ENCODE measurements at regions not wholly inside any gene's neighbourhood (a gene's known extent, or its start where the extent isn't known, plus 50 kb on each side); places are given as distances from the start of the nearest gene placed in this dataset.

GRCh38 chr3:81170298-81170697 is 591.1 kb downstream of the GBE1 start:
- Histone ChIP-seq H3K4me1 (ENCODE audit: control insufficient read depth, low read depth, low read length) (peaks cover 23% of the 10 kb centered on the region), H3K9ac (ENCODE audit: low read length) (no peak overlapping the region), H3K27ac (ENCODE audit: low read length) (no peak overlapping the region), H3K4me3 (ENCODE audit: low read length) (no peak overlapping the region), H3K27me3 (ENCODE audit: control insufficient read depth, insufficient read depth, low read length) (no peaks in the 10 kb centered on the region), H3K9me3 (ENCODE audit: control insufficient read depth, low read depth, low read length) (no peaks in the 10 kb centered on the region), H3K36me3 (ENCODE audit: control insufficient read depth, low read depth, low read length) (no peaks in the 10 kb centered on the region)

DNA sequence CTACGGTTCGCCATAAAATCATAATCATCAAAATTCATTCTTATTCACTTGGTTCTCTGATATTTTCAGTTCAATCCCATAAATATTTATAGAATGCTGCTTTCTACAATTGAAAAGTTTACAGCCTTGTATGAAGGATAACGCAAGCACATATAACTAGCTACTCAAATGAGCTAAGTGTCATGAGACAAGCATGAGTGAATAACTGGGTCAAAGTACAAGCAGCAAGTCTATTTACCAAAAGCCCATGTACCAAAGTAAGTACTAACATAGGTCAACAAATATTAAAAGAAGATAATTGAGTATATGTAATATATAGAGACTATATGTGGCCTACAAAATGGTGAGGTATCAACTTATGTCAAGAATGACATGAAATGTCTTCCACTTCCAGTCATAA is 596.6 kb downstream of the GBE1 start:
- H3K27me3 ChIP-seq (ENCODE audit: control insufficient read depth, insufficient read depth, low read length): no peaks in the 10 kb centered on the region
- peaks cover 11% of the 10 kb centered on the region for H3K4me1 ChIP-seq (ENCODE audit: control insufficient read depth, low read depth, low read length)
- H3K4me3 ChIP-seq (ENCODE audit: low read length): no peak overlapping the region
- H3K9me3 ChIP-seq (ENCODE audit: control insufficient read depth, low read depth, low read length): no peaks in the 10 kb centered on the region
- no peak overlapping the region for H3K9ac ChIP-seq (ENCODE audit: low read length)
- H3K36me3 ChIP-seq (ENCODE audit: control insufficient read depth, low read depth, low read length): no peaks in the 10 kb centered on the region
- H3K27ac ChIP-seq (ENCODE audit: low read length): no peak overlapping the region

DNA sequence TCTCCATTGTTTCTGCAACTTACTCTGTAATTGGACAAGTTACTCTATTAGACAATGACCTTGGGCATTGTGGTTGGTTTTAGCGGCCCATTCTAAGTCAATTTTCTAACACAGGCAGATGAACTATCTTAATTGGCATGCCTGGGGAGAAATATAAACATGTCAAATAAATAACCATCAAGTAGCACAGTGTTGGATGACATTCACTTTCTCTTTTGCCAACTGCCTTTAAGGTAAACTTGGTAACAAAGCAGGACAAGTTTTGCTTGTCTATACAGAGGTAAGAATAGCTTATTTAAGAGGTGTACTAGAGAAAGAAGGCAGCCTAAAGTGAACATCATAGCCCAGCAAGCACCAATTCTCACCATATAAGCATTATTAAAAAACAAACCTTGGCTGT is 599.6 kb downstream of the GBE1 start:
- Histone ChIP-seq H3K27ac (ENCODE audit: low read length) (no peak overlapping the region), H3K9me3 (ENCODE audit: control insufficient read depth, low read depth, low read length) (no peaks in the 10 kb centered on the region)

DNA sequence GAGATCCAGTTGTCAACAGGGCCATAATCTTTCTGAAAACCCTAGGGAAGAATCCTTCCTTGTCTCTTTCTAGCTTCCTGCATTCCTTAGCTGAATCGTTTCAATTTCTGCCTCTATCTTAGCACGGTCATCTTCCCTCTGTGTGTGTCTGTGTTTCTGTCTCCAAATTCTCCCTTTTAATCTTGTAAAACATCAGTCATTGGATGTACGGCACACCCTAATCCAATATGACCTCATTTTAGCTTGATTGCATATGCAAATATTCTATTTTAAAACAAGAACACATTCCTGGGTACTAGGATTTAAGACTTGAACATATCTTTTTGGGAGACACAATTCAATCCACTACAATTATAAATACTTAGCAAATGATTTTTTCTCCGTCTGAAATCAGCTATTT is 600.3 kb downstream of the GBE1 start:
- Histone ChIP-seq H3K9me3 (ENCODE audit: control insufficient read depth, low read depth, low read length) (no peaks in the 10 kb centered on the region), H3K9ac (ENCODE audit: low read length) (no peak overlapping the region), H3K4me1 (ENCODE audit: control insufficient read depth, low read depth, low read length) (no peaks in the 10 kb centered on the region), H3K27me3 (ENCODE audit: control insufficient read depth, insufficient read depth, low read length) (no peaks in the 10 kb centered on the region), H3K36me3 (ENCODE audit: control insufficient read depth, low read depth, low read length) (no peaks in the 10 kb centered on the region), H3K4me3 (ENCODE audit: low read length) (no peak overlapping the region), H3K27ac (ENCODE audit: low read length) (no peak overlapping the region)

More for the DNA sequence above, 599.6 kb downstream of the GBE1 start:
- H3K27me3 ChIP-seq (ENCODE audit: control insufficient read depth, insufficient read depth, low read length): no peaks in the 10 kb centered on the region
- no peaks in the 10 kb centered on the region for H3K36me3 ChIP-seq (ENCODE audit: control insufficient read depth, low read depth, low read length)
- H3K9ac ChIP-seq (ENCODE audit: low read length): no peak overlapping the region
- no peak overlapping the region for H3K4me3 ChIP-seq (ENCODE audit: low read length)
- H3K4me1 ChIP-seq (ENCODE audit: control insufficient read depth, low read depth, low read length): no peaks in the 10 kb centered on the region

GRCh38 chr3:81154611-81155143 is 606.8 kb downstream of the GBE1 start:
- Histone ChIP-seq H3K27ac (ENCODE audit: low read length) (no peak overlapping the region), H3K4me3 (ENCODE audit: low read length) (no peak overlapping the region), H3K9ac (ENCODE audit: low read length) (no peak overlapping the region), H3K36me3 (ENCODE audit: control insufficient read depth, low read depth, low read length) (no peaks in the 10 kb centered on the region), H3K27me3 (ENCODE audit: control insufficient read depth, insufficient read depth, low read length) (no peaks in the 10 kb centered on the region), H3K9me3 (ENCODE audit: control insufficient read depth, low read depth, low read length) (no peaks in the 10 kb centered on the region), H3K4me1 (ENCODE audit: control insufficient read depth, low read depth, low read length) (no peaks in the 10 kb centered on the region)

GRCh38 chr3:81152156-81152555 is 609.3 kb downstream of the GBE1 start:
- no peak overlapping the region for H3K27ac ChIP-seq (ENCODE audit: low read length)
- H3K4me1 ChIP-seq (ENCODE audit: control insufficient read depth, low read depth, low read length): no peaks in the 10 kb centered on the region
- H3K27me3 ChIP-seq (ENCODE audit: control insufficient read depth, insufficient read depth, low read length): no peaks in the 10 kb centered on the region
- no peaks in the 10 kb centered on the region for H3K36me3 ChIP-seq (ENCODE audit: control insufficient read depth, low read depth, low read length)
- H3K4me3 ChIP-seq (ENCODE audit: low read length): no peak overlapping the region
- no peaks in the 10 kb centered on the region for H3K9me3 ChIP-seq (ENCODE audit: control insufficient read depth, low read depth, low read length)
- H3K9ac ChIP-seq (ENCODE audit: low read length): no peak overlapping the region

- no peaks in the 10 kb centered on the region for H3K9me3 ChIP-seq (ENCODE audit: control insufficient read depth, low read depth, low read length)
- no peaks in the 10 kb centered on the region for H3K36me3 ChIP-seq (ENCODE audit: control insufficient read depth, low read depth, low read length)
- no peak overlapping the region for H3K4me3 ChIP-seq (ENCODE audit: low read length)
- H3K27me3 ChIP-seq (ENCODE audit: control insufficient read depth, insufficient read depth, low read length): no peaks in the 10 kb centered on the region
- H3K27ac ChIP-seq (ENCODE audit: low read length): no peak overlapping the region
- H3K4me1 ChIP-seq (ENCODE audit: control insufficient read depth, low read depth, low read length): no peaks in the 10 kb centered on the region
- no peak overlapping the region for H3K9ac ChIP-seq (ENCODE audit: low read length)
Measured at GRCh38 chr3:81132995-81133394, 628.5 kb downstream of the GBE1 start.

DNA sequence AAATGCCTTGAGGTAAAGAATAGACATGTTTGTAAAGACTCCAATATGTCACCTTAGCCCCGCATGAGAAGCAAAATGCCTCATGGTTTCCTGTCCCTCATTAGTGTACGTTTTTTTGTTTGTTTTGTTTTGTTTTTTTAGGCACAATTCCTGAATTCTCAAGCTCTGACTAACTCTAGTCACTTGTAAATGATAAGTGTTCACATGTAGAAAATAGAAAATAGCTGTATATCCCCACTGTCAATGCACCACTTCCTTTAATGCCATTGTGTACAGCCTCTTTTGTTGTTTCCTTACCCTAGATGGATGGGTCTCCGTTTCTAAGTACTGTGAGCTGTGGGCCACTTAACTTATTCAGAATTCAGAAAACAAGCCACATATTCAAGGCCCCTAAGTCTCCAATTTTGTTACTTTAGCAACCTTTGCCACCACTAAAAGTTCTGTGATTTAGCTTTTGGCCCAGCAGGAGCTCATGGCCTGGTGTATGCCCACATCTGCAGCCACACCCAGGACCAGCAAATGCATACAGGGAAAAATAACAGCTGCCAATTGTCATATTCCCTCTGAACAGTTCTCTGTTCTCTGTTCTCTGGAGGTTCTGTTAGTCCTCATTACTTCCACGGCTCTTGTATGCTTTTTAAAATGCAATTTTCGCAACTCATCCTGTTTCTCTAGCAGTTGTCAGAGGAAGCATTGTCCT is 655.5 kb downstream of the GBE1 start:
- no peak overlapping the region for H3K9ac ChIP-seq (ENCODE audit: low read length)
- no peaks in the 10 kb centered on the region for H3K4me1 ChIP-seq (ENCODE audit: control insufficient read depth, low read depth, low read length)
- no peak overlapping the region for H3K4me3 ChIP-seq (ENCODE audit: low read length)
- H3K27me3 ChIP-seq (ENCODE audit: control insufficient read depth, insufficient read depth, low read length): no peaks in the 10 kb centered on the region
- no peaks in the 10 kb centered on the region for H3K36me3 ChIP-seq (ENCODE audit: control insufficient read depth, low read depth, low read length)
- no peaks in the 10 kb centered on the region for H3K9me3 ChIP-seq (ENCODE audit: control insufficient read depth, low read depth, low read length)
- no peak overlapping the region for H3K27ac ChIP-seq (ENCODE audit: low read length)

- Histone ChIP-seq H3K9me3 (ENCODE audit: control insufficient read depth, low read depth, low read length) (no peaks in the 10 kb centered on the region), H3K9ac (ENCODE audit: low read length) (no peak overlapping the region), H3K27ac (ENCODE audit: low read length) (no peak overlapping the region)
Measured at GRCh38 chr3:81105206-81105605, 656.2 kb downstream of the GBE1 start.

DNA sequence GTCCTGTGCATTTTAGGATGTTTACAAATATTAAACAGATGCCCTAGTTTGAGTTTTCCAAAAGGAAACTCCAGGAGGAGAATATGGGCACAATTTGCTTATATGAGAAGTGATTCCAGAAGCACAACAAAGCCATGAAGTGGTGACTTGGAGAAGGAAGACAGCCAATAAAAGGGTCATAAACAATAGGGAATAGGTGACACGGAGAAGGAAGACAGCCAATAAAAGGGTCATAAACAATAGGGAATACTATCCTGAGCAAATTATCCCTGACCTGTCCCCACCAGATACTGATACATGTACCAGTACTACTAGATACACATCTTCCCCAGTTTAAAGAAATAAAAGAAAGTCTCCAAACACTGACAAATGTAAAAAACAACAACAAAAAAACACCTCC is 663.6 kb downstream of the GBE1 start:
- Histone ChIP-seq H3K36me3 (ENCODE audit: control insufficient read depth, low read depth, low read length) (no peaks in the 10 kb centered on the region), H3K9me3 (ENCODE audit: control insufficient read depth, low read depth, low read length) (no peaks in the 10 kb centered on the region), H3K4me1 (ENCODE audit: control insufficient read depth, low read depth, low read length) (no peaks in the 10 kb centered on the region), H3K4me3 (ENCODE audit: low read length) (no peak overlapping the region), H3K27ac (ENCODE audit: low read length) (no peak overlapping the region), H3K9ac (ENCODE audit: low read length) (no peak overlapping the region), H3K27me3 (ENCODE audit: control insufficient read depth, insufficient read depth, low read length) (no peaks in the 10 kb centered on the region)

More at GRCh38 chr3:81105206-81105605, 656.2 kb downstream of the GBE1 start:
- H3K4me3 ChIP-seq (ENCODE audit: low read length): no peak overlapping the region
- H3K36me3 ChIP-seq (ENCODE audit: control insufficient read depth, low read depth, low read length): no peaks in the 10 kb centered on the region
- no peaks in the 10 kb centered on the region for H3K27me3 ChIP-seq (ENCODE audit: control insufficient read depth, insufficient read depth, low read length)
- no peaks in the 10 kb centered on the region for H3K4me1 ChIP-seq (ENCODE audit: control insufficient read depth, low read depth, low read length)

DNA sequence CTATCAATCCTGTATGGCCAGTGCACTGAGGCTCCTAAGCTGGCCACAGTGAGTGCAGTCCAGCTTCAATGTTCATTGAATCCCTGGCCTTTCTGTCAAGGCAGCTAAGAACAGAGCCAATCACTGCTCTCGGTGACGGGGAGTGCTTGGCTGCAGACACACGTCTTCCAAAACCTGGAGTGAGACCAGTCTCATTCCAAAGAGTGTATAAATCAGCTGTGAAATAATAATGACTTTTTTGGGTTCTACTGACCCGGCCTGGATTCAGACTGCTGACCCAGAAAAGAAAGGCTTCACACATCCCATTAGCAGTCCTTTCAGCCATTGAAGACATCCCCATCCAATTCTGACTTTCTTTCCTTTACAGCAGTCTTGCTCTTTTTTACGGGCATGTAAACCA is 665.5 kb downstream of the GBE1 start:
- Histone ChIP-seq H3K9me3 (ENCODE audit: control insufficient read depth, low read depth, low read length) (peaks cover 3% of the 10 kb centered on the region), H3K36me3 (ENCODE audit: control insufficient read depth, low read depth, low read length) (no peaks in the 10 kb centered on the region), H3K4me1 (ENCODE audit: control insufficient read depth, low read depth, low read length) (no peaks in the 10 kb centered on the region), H3K9ac (ENCODE audit: low read length) (no peak overlapping the region), H3K27ac (ENCODE audit: low read length) (no peak overlapping the region), H3K4me3 (ENCODE audit: low read length) (no peak overlapping the region), H3K27me3 (ENCODE audit: control insufficient read depth, insufficient read depth, low read length) (no peaks in the 10 kb centered on the region)

DNA sequence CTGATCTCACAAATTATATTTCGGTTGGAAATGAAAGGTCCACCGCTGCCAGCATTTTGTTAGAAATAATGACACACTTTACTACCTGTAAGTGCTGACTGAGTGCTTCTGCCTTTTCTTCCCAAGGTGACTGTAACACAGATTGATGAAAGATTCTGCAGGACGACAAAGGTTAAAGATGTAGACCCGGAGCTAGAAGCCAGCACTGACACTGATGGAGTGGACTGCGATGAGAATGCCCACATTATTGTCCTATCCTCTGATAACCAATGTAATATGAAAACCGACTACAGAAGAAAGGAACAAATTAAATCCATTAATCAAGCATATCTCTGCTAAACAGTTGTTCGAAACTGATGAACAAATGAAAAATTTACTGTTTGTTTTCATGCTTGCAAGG is 666.5 kb downstream of the GBE1 start:
- no peak overlapping the region for H3K4me3 ChIP-seq (ENCODE audit: low read length)
- H3K9ac ChIP-seq (ENCODE audit: low read length): no peak overlapping the region
- no peak overlapping the region for H3K27ac ChIP-seq (ENCODE audit: low read length)
- H3K9me3 ChIP-seq (ENCODE audit: control insufficient read depth, low read depth, low read length): peaks cover 11% of the 10 kb centered on the region
- no peaks in the 10 kb centered on the region for H3K36me3 ChIP-seq (ENCODE audit: control insufficient read depth, low read depth, low read length)
- no peaks in the 10 kb centered on the region for H3K27me3 ChIP-seq (ENCODE audit: control insufficient read depth, insufficient read depth, low read length)
- no peaks in the 10 kb centered on the region for H3K4me1 ChIP-seq (ENCODE audit: control insufficient read depth, low read depth, low read length)

Data from iPS-18a (cell line).